ENCODE measurements at regions not wholly inside any gene's neighbourhood (a gene's known extent, or its start where the extent isn't known, plus 50 kb on each side); places are given as distances from the start of the nearest gene placed in this dataset.

DNA sequence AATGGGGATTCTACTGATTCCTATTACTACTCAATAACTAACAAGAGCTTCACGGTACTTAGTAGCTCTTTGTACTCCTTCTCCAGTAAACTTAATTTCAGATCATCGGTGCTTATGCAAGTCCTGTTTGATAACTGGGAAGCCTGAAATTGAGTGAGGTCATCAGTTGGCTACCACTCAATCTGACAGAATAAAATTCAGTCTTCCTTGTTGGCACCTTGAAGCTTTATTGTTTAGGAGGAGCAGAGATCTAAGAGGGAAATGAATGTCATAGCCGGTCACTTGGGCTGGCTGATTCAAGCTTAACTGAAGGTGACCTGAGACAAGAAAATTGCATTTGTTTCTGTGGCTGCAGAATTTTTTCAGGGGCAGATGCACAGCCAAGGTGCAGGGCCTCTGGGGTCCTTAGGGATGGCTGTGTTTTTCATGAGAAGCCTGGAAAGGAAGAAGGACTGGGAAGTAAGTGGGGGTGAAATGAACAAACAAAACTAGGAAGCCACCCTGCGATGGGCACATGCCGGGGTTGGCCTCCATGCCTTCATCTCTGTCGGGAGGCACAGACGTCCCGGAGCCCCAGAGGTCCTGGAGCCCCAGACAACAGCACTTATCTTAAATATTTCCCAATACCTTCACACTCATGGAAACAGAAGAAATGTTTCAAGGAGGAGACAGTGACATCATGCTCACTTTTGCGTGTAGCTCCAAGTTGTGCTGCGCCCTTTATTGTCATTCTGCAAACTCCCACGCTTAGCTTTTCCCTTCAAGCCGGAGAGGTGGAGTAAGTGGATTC, 85.0 kb upstream of the KIF5B start:
- TF ChIP-seq, protein P1, sequence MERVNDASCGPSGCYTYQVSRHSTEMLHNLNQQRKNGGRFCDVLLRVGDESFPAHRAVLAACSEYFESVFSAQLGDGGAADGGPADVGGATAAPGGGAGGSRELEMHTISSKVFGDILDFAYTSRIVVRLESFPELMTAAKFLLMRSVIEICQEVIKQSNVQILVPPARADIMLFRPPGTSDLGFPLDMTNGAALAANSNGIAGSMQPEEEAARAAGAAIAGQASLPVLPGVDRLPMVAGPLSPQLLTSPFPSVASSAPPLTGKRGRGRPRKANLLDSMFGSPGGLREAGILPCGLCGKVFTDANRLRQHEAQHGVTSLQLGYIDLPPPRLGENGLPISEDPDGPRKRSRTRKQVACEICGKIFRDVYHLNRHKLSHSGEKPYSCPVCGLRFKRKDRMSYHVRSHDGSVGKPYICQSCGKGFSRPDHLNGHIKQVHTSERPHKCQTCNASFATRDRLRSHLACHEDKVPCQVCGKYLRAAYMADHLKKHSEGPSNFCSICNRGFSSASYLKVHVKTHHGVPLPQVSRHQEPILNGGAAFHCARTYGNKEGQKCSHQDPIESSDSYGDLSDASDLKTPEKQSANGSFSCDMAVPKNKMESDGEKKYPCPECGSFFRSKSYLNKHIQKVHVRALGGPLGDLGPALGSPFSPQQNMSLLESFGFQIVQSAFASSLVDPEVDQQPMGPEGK (CRISPR knock-in tag; IDR thresholded peaks at IDR 0.05; ENCODE audit: borderline replicate concordance), result no peak
- TF ChIP-seq PPARA (CRISPR knock-in tag; IDR thresholded peaks at IDR 0.05; ENCODE audit: borderline replicate concordance), result no peak
- no peak for TF ChIP-seq ARNTL (CRISPR knock-in tag; IDR thresholded peaks at IDR 0.05; ENCODE audit: borderline replicate concordance, low read depth)
- no peak for TF ChIP-seq ZFP30 (CRISPR knock-in tag; IDR thresholded peaks at IDR 0.05)
- TF ChIP-seq ZNF70 (CRISPR knock-in tag; IDR thresholded peaks at IDR 0.05), result no peak
- TF ChIP-seq ZFP3 (CRISPR knock-in tag; IDR thresholded peaks at IDR 0.05), result no peak
- no peak for TF ChIP-seq TOX (CRISPR knock-in tag; IDR thresholded peaks at IDR 0.05; ENCODE audit: borderline replicate concordance)
- no peak for TF ChIP-seq ZNF565 (CRISPR knock-in tag; conservative IDR thresholded peaks at IDR 0.05; ENCODE audit: low read depth)

All from SK-N-SH treated with all-trans-retinoic acid at 6 μM for 48 hours (cell line).